EH (cell line): ENCODE measurements at regions not wholly inside any gene's neighbourhood (a gene's known extent, or its start where the extent isn't known, plus 50 kb on each side); places are given as distances from the start of the nearest gene placed in this dataset.
"Not testable (repeated sequence)": the region's sequence is repeated elsewhere in the genome, so short reads cannot be mapped to it uniquely, and the experiment has no call there.

Experiments
- DNase-seq: peaks from one replicate; pipeline ENCODE4 v3.0.0-alpha.2; 2015; ENCODE audit warnings: low read depth

DNA sequence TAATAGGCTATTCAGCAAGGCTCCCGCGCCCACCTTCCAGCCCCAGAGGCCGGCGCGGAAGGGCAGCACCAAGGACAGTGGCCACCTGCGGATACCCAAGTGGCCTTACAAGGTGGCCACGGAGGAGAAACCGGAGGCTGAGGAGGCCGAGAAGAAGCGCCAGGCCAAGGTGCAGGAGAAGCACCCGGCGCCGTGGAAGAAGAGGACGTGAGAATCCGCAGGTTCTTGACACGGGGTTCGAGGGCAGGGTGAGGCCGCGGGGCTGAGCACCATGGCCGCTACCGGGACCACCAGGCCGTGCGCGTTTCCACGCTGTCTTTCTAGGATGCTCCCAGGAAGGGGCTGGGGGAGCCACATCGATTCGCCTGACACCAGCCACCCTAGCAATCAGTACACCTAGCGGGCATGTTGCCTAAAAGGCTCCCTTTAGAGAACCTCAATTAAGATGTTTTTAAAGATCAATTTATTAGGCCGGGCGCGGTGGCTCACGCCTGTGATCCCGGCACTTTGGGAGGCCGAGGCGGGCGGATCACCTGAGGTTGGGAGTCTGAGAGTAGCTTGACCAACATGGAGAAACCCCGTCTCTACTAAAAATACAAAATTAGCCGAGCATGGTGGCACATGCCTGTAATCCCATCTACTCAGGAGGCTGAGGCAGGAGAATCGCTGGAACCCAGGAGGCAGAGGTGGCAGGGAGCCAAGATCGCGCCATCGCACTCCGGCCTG lies 134.3 kb upstream of the OR4C13 start:
- DNase-seq = not testable (repeated sequence)

DNA sequence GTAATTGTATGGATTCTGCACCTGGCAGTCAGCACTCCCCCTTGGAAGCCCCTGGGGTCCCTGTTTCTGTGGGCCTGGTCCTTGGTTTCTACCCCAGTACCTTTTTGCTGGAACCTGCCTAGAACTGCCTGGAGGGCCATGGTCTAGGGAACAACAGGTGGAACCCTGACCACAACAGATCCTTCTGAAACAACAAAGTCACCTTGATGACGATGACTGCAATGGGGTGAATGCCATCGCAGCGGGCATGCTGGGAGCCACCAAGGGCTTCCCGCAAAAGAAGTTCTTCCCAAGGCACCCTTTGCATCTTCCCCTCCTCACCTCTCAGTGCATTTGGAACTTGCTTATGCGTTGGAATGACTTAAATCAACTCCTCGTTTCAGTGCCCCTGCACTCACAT lies 129.0 kb upstream of the OR4C13 start:
- DNase-seq = not testable (repeated sequence)

DNA sequence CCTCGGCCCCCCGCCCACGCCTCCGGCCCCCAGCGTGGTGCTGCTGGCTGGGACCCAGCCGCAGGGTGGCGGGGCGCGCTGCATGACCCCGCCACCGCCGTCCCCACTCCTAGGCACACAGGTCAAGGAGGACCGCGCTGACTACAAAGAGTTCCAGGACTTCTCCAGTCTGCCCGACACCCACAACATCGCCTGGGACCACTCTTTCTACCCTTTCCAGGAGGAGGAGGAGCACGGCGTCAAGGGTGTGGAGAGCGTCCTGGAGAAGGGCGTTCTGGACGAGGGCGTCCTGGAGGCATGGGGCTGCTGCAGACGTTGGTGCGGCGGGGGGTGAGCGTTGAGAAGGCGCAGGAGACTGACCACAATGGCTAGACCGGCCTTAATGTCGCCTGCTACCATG lies 101.7 kb upstream of the OR4C13 start:
- DNase-seq = not testable (repeated sequence)

DNA sequence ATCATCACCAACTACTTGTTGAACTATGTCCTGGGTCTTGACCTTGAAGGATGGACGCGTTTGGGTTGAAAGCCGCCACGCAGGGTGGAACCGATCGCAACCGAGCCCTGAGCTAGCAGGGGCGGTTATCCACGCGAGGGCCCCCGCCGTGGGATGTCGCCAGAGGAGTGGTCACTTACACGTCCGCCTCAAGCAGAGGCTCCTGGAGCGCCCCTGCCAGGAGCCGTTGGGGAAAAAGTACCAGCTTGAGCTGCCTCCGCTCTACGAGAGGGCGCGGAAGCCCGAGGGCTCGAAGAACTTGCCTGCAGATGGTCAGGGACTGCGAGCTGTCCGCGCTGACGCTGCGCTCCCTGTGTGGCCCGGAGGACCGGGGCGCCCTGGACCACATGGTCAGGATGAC lies 100.7 kb upstream of the OR4C13 start:
- no peak for DNase-seq

DNA sequence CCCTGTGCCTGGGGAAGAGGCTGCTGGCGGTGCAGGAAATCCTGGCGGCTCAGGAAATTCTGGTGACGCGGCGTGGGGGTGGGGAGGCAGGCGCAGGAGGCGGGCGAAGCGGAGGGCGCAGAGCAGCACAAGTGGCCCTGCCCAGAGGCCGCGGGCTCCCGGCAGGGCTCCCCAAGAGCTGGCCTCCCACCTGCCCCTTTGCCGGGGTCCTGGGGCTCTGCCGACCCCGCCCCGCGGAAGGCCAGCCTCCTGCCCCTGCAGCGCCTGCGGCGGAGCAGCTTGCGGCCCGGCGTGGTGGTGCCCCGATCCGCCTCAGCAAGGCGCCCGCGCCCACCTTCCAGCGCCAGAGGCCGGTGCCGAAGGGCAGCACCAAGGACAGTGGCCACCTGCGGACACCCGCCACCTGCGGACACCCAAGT lies 100.2 kb upstream of the OR4C13 start:
- no peak for DNase-seq

DNA sequence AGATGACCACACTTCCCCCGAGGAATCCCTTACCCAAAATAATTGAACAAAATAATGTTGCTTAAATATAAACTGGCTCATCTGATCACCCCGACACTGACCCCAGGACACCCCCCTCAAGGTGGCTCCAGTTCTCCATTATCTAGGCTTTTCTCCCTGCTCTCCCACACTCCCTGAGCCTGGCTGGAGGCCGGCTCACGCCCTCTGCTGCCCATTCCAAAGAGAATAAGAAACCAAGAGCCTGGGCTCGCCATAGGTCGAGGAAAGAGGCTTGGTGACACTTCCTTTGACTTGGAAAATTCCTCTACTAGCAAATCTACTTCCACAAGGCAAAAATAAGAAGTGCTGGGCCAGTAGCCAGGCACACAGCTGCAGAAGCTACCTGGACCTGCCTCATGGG lies 63.3 kb upstream of the OR4C13 start:
- not testable (repeated sequence) for DNase-seq

DNA sequence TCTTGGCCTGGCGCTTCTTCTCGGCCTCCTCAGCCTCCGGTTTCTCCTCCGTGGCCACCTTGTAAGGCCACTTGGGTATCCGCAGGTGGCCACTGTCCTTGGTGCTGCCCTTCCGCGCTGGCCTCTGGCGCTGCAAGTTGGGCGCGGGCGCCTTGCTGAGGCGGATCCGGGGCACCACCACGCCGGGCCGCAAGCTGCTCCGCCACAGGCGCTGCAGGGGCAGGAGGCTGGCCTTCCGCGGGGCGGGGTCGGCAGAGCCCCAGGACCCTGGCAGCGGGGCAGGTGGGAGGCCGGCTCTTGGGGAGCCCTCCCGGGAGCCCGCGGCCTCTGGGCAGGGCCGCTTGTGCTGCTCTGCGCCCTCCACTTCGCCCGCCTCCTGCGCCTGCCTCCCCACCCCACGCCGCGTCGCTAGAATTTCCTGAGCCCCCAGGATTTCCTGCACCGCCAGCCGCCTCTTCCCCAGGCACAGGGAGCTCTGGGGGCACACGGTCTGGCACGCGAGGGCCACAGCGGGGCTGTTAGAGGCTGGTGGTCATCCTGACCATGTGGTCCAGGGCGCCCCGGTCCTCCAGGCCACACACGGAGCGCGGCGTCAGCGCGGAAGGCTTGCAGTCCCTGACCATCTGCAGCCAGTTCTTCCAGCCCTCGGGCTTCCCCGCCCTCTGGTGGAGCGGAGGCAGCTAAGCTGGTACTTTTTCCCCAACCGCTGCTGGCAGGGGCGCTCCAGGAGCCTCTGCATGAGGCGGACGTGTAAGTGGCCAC lies 60.1 kb upstream of the OR4C13 start:
- DNase-seq = not testable (repeated sequence)

DNA sequence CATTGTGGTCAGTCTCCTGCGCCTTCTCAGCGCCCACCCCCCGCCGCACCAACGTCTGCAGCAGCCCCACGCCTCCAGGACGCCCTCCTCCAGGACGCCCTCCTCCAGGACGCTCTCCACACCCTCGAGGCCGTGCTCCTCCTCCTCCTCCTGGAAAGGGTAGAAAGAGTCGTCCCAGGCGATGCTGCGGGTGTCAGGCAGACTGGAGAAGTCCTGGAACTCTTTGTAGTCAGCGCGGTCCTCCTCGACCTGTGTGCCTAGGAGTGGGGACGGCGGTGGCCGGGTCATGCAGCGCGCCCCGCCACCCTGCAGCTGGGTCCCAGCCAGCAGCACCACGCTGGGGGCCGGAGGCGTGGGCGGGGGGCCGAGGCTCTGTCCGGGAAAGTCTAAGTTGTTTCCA lies 58.7 kb upstream of the OR4C13 start:
- not testable (repeated sequence) for DNase-seq
